WERI-Rb-1 (cell line): ENCODE measurements at regions not wholly inside any gene's neighbourhood (a gene's known extent, or its start where the extent isn't known, plus 50 kb on each side); places are given as distances from the start of the nearest gene placed in this dataset.

ENCODE experiments used
- DNase-seq: peaks from one replicate; pipeline ENCODE4 v3.0.0-alpha.2; 2020
- H3K27ac ChIP-seq: fragments of 250-450 bp; sonication (Bioruptor Pico); 2 replicates; pipeline ENCODE4 v1.5.1; 2020; ENCODE audit warnings: mild to moderate bottlenecking, moderate library complexity
- H3K27me3 ChIP-seq: fragments of 250-450 bp; sonication (Bioruptor Pico); 2 replicates; pipeline ENCODE4 v1.5.1; 2021; ENCODE audit warnings: mild to moderate bottlenecking, low read depth, moderate library complexity; ENCODE audit not compliant: insufficient read depth, severe bottlenecking
- H3K36me3 ChIP-seq: fragments of 250-450 bp; sonication (Bioruptor Pico); 2 replicates; pipeline ENCODE4 v1.5.1; 2020; ENCODE audit warnings: mild to moderate bottlenecking, moderate library complexity
- H3K4me3 ChIP-seq: 2 replicates; pipeline ENCODE4 v1.5.1; 2011; ENCODE audit warnings: low read depth, mild to moderate bottlenecking, control low read depth, low read length
- H3K9me3 ChIP-seq: fragments of 250-450 bp; sonication (Bioruptor Pico); 2 replicates; pipeline ENCODE4 v1.5.1; 2021; ENCODE audit warnings: mild to moderate bottlenecking, moderate library complexity; ENCODE audit not compliant: severe bottlenecking
- TF ChIP-seq, protein P1 (sequence below): IDR thresholded peaks from 2 replicates; pipeline ENCODE4 v1.5.1; 2011; ENCODE audit warnings: low read depth, mild to moderate bottlenecking, control low read depth, inconsistent platforms, low read length

- no peaks in the 10 kb centered on the region for H3K9me3 ChIP-seq
- H3K27me3 ChIP-seq: no peaks in the 10 kb centered on the region
- no peak overlapping the region for H3K4me3 ChIP-seq
- H3K27ac ChIP-seq: no peak overlapping the region
- TF ChIP-seq, protein P1, sequence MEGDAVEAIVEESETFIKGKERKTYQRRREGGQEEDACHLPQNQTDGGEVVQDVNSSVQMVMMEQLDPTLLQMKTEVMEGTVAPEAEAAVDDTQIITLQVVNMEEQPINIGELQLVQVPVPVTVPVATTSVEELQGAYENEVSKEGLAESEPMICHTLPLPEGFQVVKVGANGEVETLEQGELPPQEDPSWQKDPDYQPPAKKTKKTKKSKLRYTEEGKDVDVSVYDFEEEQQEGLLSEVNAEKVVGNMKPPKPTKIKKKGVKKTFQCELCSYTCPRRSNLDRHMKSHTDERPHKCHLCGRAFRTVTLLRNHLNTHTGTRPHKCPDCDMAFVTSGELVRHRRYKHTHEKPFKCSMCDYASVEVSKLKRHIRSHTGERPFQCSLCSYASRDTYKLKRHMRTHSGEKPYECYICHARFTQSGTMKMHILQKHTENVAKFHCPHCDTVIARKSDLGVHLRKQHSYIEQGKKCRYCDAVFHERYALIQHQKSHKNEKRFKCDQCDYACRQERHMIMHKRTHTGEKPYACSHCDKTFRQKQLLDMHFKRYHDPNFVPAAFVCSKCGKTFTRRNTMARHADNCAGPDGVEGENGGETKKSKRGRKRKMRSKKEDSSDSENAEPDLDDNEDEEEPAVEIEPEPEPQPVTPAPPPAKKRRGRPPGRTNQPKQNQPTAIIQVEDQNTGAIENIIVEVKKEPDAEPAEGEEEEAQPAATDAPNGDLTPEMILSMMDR: no peak
- no peak for DNase-seq
- H3K36me3 ChIP-seq: no peaks in the 10 kb centered on the region
These were observed 174.5 kb upstream of the ZMIZ1 start for GRCh38 chr10:78894089-78894840.

- TF ChIP-seq, protein P1: no peak
- Histone ChIP-seq H3K27ac (no peak overlapping the region), H3K36me3 (no peaks in the 10 kb centered on the region), H3K27me3 (no peaks in the 10 kb centered on the region), H3K9me3 (no peaks in the 10 kb centered on the region), H3K4me3 (no peak overlapping the region)
- no peak for DNase-seq
These were observed 173.9 kb upstream of the ZMIZ1 start for GRCh38 chr10:78894841-78895195.

DNA sequence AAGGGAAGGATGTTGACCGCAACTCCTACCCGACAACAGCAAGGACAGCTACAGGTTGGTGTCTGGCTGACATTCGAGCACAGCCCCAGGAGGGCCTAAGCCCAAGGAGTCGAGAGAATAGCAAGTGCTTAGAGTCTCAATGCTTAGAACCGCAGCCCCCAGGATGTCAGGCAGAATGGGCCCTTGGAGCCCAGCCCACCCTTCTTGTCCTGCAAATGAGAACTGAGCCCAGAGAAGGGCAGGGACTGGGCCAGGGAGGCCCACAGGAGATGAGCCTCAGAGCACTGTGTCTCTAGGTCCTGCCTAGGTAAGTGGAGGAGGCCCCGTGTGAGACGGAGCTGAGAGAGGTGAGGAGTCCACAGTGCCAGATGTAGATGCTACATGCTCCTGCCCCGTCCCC is 173.3 kb upstream of the ZMIZ1 start:
- DNase-seq: no peak
- no peaks in the 10 kb centered on the region for H3K9me3 ChIP-seq
- H3K36me3 ChIP-seq: no peaks in the 10 kb centered on the region
- H3K4me3 ChIP-seq: no peak overlapping the region
- TF ChIP-seq, protein P1: no peak
- no peak overlapping the region for H3K27ac ChIP-seq
- H3K27me3 ChIP-seq: no peaks in the 10 kb centered on the region

- H3K27ac ChIP-seq: no peak overlapping the region
- H3K9me3 ChIP-seq: no peaks in the 10 kb centered on the region
- no peaks in the 10 kb centered on the region for H3K36me3 ChIP-seq
- no peaks in the 10 kb centered on the region for H3K27me3 ChIP-seq
- DNase-seq: peak; percentile 47
- H3K4me3 ChIP-seq: no peak overlapping the region
- TF ChIP-seq, protein P1: no peak
These were observed 172.4 kb upstream of the ZMIZ1 start for GRCh38 chr10:78896159-78896928.

DNA sequence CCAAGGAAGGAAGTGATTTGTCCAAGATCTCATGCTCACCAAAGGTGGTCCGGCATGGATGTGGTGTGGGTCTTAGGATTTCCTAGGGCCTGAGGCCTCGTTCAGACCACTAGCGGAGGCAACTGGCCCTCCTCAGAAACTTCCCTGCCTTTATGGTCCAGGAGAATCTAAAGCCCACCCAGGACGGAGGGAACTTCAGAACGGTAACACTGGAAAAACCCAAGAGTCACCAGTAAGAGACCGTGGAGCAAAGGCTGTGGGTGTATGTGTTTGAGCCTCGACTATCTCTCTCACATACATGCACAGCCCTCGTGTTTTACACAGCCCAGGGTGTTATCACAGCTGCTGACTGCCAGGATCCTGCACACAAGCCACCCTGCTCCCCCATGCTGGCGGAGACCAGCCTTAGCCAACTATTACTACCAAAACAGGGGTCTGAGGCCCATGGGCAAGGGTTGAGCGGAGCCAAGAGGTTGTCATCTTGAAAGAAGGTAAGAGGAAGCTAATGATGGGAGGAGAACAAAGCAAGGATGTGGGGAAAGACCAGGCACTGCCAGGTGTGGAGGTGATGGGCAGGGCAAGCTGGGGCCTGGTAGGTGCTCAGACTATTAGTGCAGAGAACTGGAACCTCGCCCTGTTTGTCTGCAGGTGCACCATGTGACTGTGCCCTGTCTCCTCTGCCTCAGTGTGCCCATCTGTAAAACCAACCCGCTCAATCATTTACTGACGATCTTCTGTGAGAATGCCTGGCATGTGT is 170.2 kb upstream of the ZMIZ1 start:
- no peak for DNase-seq
- no peak overlapping the region for H3K27ac ChIP-seq
- no peak overlapping the region for H3K4me3 ChIP-seq
- H3K36me3 ChIP-seq: no peaks in the 10 kb centered on the region
- H3K9me3 ChIP-seq: no peaks in the 10 kb centered on the region
- no peaks in the 10 kb centered on the region for H3K27me3 ChIP-seq
- TF ChIP-seq, protein P1: no peak
